PC-3 (cell line): ENCODE measurements at regions not wholly inside any gene's neighbourhood (a gene's known extent, or its start where the extent isn't known, plus 50 kb on each side); places are given as distances from the start of the nearest gene placed in this dataset.

Source experiments
- ATAC-seq: fragments of 200-7000 bp; cut with Tn5 transposase; 2 replicates; pipeline ENCODE4 v1.9.1; 2020; ENCODE audit warnings: mild to moderate bottlenecking, moderate library complexity
- BruUV-seq: library from RNA; stranded (reverse); fragments of 400-500 nt; replicated peaks from 2 replicates; lab custom pipeline; 2021; lab: Mats Ljungman, UMichigan
- CTCF ChIA-PET: fragments of 300-600 bp; sonication (Branson Sonifier 250); formaldehyde crosslinking; loops from one replicate; lab custom pipeline; 2022; ENCODE audit warnings: antibody characterized with exemption; lab: Charles Lee
- POLR2A ChIA-PET: fragments of 300-600 bp; sonication (Branson Sonifier 250); formaldehyde crosslinking; loops from one replicate; lab custom pipeline; 2022; ENCODE audit warnings: antibody characterized with exemption; ENCODE audit not compliant: unreplicated experiment; lab: Charles Lee
- DNase-seq: peaks from one replicate; pipeline ENCODE4 v3.0.0-alpha.2; 2015
- H2AFZ ChIP-seq: fragments of 300-600 bp; sonication (generic); 2 replicates; pipeline ENCODE4 v1.6.0; 2016; ENCODE audit warnings: antibody characterized with exemption, low read length
- H3F3A ChIP-seq: fragments of 300-600 bp; sonication (generic); one replicate; pipeline ENCODE4 v1.6.0; 2017; ENCODE audit warnings: antibody characterized with exemption, low read length, control low read depth, mild to moderate bottlenecking; ENCODE audit not compliant: unreplicated experiment
- H3K27ac ChIP-seq: fragments of 300-600 bp; sonication (generic); 2 replicates; pipeline ENCODE4 v1.5.1; 2016; ENCODE audit warnings: mild to moderate bottlenecking, low read length
- H3K27me3 ChIP-seq: fragments of 300-600 bp; sonication (generic); 2 replicates; pipeline ENCODE4 v1.6.1; 2016; ENCODE audit warnings: low read length, mixed read lengths
- H3K36me3 ChIP-seq: fragments of 300-600 bp; sonication (generic); 2 replicates; pipeline ENCODE4 v1.6.1; 2016; ENCODE audit warnings: low read depth, mixed run types, low read length, mixed read lengths
- H3K4me1 ChIP-seq: fragments of 300-600 bp; sonication (generic); 2 replicates; pipeline ENCODE4 v1.5.1; 2016; ENCODE audit warnings: low read length; ENCODE audit not compliant: insufficient read depth
- H3K4me2 ChIP-seq: fragments of 300-600 bp; sonication (generic); 2 replicates; pipeline ENCODE4 v1.6.0; 2016; ENCODE audit warnings: low read length
- H3K4me3 ChIP-seq: fragments of 300-600 bp; sonication (generic); 2 replicates; pipeline ENCODE4 v1.5.1; 2016; ENCODE audit warnings: mild to moderate bottlenecking, low read length, mixed read lengths
- H3K79me2 ChIP-seq: fragments of 300-600 bp; sonication (generic); 2 replicates; pipeline ENCODE4 v1.6.1; 2017; ENCODE audit warnings: low read length, mixed read lengths
- H3K9ac ChIP-seq: fragments of 300-600 bp; sonication (generic); 2 replicates; pipeline ENCODE4 v1.6.0; 2016; ENCODE audit warnings: mild to moderate bottlenecking, low read length
- H3K9me2 ChIP-seq: fragments of 300-600 bp; sonication (generic); replicated peaks from 2 replicates; pipeline ENCODE4 v1.6.1; 2016; ENCODE audit warnings: mixed run types, low read length, mixed read lengths
- H3K9me3 ChIP-seq: fragments of 300-600 bp; sonication (generic); 2 replicates; pipeline ENCODE4 v1.6.1; 2016; ENCODE audit warnings: low read length, mixed read lengths
- H4K20me1 ChIP-seq: fragments of 300-600 bp; sonication (generic); 2 replicates; pipeline ENCODE4 v1.6.1; 2016; ENCODE audit warnings: low read length, mixed read lengths
- CTCF ChIP-seq: fragments of 300-600 bp; sonication (generic); conservative IDR thresholded peaks from 2 replicates; pipeline ENCODE4 v1.5.1; 2017; ENCODE audit warnings: antibody characterized with exemption, low read depth, mild to moderate bottlenecking, low read length
- EZH2 ChIP-seq: fragments of 300-600 bp; sonication (generic); IDR thresholded peaks from one replicate; pipeline ENCODE4 v1.6.1; 2017; ENCODE audit warnings: antibody characterized with exemption, mild to moderate bottlenecking, low read length; ENCODE audit not compliant: unreplicated experiment
- EZH2phosphoT487 ChIP-seq: fragments of 300-600 bp; sonication (generic); IDR thresholded peaks from 2 replicates; pipeline ENCODE4 v1.6.1; 2018; ENCODE audit warnings: mild to moderate bottlenecking, antibody characterized with exemption, low read length, borderline replicate concordance
- intact Hi-C: fragments of 100-400 bp; cut with micrococcal nuclease; formaldehyde crosslinking; loops from 2 replicates; pipeline ENCODE4 v1.9.0; 2023

GRCh38 chr11:134764367-134764766, 352.3 kb upstream of the B3GAT1 start:
- H3K27me3 ChIP-seq = no peaks in the 10 kb centered on the region
- H3K9me3 ChIP-seq = peaks cover 27% of the 10 kb centered on the region
- no peak overlapping the region for H2AFZ ChIP-seq
- ATAC-seq (no peak), DNase-seq (no peak)
- peaks cover 13% of the 10 kb centered on the region; the same call in 1 of the 2 replicates for H3K36me3 ChIP-seq
- no peak overlapping the region for H3K9ac ChIP-seq
- peaks cover 12% of the 10 kb centered on the region; the same call in 1 of the 2 replicates for H3K4me1 ChIP-seq
- no peaks in the 10 kb centered on the region for H3F3A ChIP-seq
- TF ChIP-seq CTCF (no peak), EZH2phosphoT487 (no peak), EZH2 (no peak)
- H4K20me1 ChIP-seq = no peaks in the 10 kb centered on the region
- no peak overlapping the region for H3K27ac ChIP-seq
- H3K4me3 ChIP-seq = no peak overlapping the region
- no TSS peak for BruUV-seq
- no peaks in the 10 kb centered on the region for H3K9me2 ChIP-seq
- POLR2A ChIA-PET = no interaction called here
- no peak overlapping the region for H3K4me2 ChIP-seq
- peaks cover 12% of the 10 kb centered on the region; the same call in 1 of the 2 replicates for H3K79me2 ChIP-seq
- CTCF ChIA-PET = no interaction called here
- intact Hi-C loops = no loop called here

GRCh38 chr11:134763030-134763388, 351.0 kb upstream of the B3GAT1 start:
- H3K79me2 ChIP-seq = peaks cover 12% of the 10 kb centered on the region; the same call in 1 of the 2 replicates
- peaks cover 13% of the 10 kb centered on the region; the same call in 1 of the 2 replicates for H3K36me3 ChIP-seq
- POLR2A ChIA-PET = no interaction called here
- H3F3A ChIP-seq = no peaks in the 10 kb centered on the region
- no peaks in the 10 kb centered on the region for H3K9me2 ChIP-seq
- no peaks in the 10 kb centered on the region for H3K27me3 ChIP-seq
- peaks cover 15% of the 10 kb centered on the region for H3K9me3 ChIP-seq
- intact Hi-C loops = no loop called here
- H3K4me3 ChIP-seq = peak overlapping the region; percentile 73
- no peak for TF ChIP-seq CTCF
- TF ChIP-seq EZH2phosphoT487 = no peak
- no peak for TF ChIP-seq EZH2
- H3K4me1 ChIP-seq = peaks cover 12% of the 10 kb centered on the region; the same call in 1 of the 2 replicates
- H4K20me1 ChIP-seq = no peaks in the 10 kb centered on the region
- CTCF ChIA-PET = no interaction called here
- H2AFZ ChIP-seq = peak overlapping the region; percentile 82
- H3K4me2 ChIP-seq = peak overlapping the region; percentile 83
- H3K9ac ChIP-seq = peak overlapping the region; percentile 70
- H3K27ac ChIP-seq = peak overlapping the region; percentile 56
- peak; percentile 62 for DNase-seq
- ATAC-seq = peak; percentile 52
- BruUV-seq = no TSS peak

GRCh38 chr11:134762248-134763029, 350.4 kb upstream of the B3GAT1 start:
- no peaks in the 10 kb centered on the region for H3K27me3 ChIP-seq
- peaks cover 12% of the 10 kb centered on the region; the same call in 1 of the 2 replicates for H3K79me2 ChIP-seq
- TSS peak; percentile 40 for BruUV-seq
- no peaks in the 10 kb centered on the region for H3F3A ChIP-seq
- no peak for TF ChIP-seq EZH2
- no peak for TF ChIP-seq CTCF
- no peak for TF ChIP-seq EZH2phosphoT487
- ChIA-PET CTCF (no interaction called here), POLR2A (no interaction called here)
- DNase-seq (peak; percentile 63), ATAC-seq (peak; percentile 76)
- no peaks in the 10 kb centered on the region for H4K20me1 ChIP-seq
- intact Hi-C loops = no loop called here
- peak overlapping the region; percentile 70 for H3K9ac ChIP-seq
- H3K4me2 ChIP-seq = peak overlapping the region; percentile 83
- H3K36me3 ChIP-seq = peaks cover 13% of the 10 kb centered on the region; the same call in 1 of the 2 replicates
- H3K4me1 ChIP-seq = peaks cover 12% of the 10 kb centered on the region; the same call in 1 of the 2 replicates
- peak overlapping the region; percentile 73 for H3K4me3 ChIP-seq
- H2AFZ ChIP-seq = peak overlapping the region; percentile 82
- H3K27ac ChIP-seq = peak overlapping the region; percentile 56
- no peaks in the 10 kb centered on the region for H3K9me2 ChIP-seq
- H3K9me3 ChIP-seq = peaks cover 10% of the 10 kb centered on the region
